ENCODE measurements at regions not wholly inside any gene's neighbourhood (a gene's known extent, or its start where the extent isn't known, plus 50 kb on each side); places are given as distances from the start of the nearest gene placed in this dataset.

- TF ChIP-seq CTCF (IDR thresholded peaks at IDR 0.05; ENCODE audit: low read depth, low read length), result no peak
- DNase-seq (ENCODE audit: extremely low read depth, low read depth), result no peak
These were observed 88.9 kb downstream of the ELAPOR2 start for GRCh38 chr7:86970547-86970946.

- no peak for DNase-seq (ENCODE audit: extremely low read depth, low read depth)
- no peak for TF ChIP-seq CTCF (IDR thresholded peaks at IDR 0.05; ENCODE audit: low read depth, low read length)
These were observed 89.6 kb downstream of the ELAPOR2 start for GRCh38 chr7:86969865-86970264.

GRCh38 chr7:86968618-86969017 is 90.8 kb downstream of the ELAPOR2 start:
- no peak for DNase-seq (ENCODE audit: extremely low read depth, low read depth)
- no peak for TF ChIP-seq CTCF (IDR thresholded peaks at IDR 0.05; ENCODE audit: low read depth, low read length)

- no peak for DNase-seq (ENCODE audit: extremely low read depth, low read depth)
- TF ChIP-seq CTCF (IDR thresholded peaks at IDR 0.05; ENCODE audit: low read depth, low read length), result no peak
These were observed 92.5 kb downstream of the ELAPOR2 start for GRCh38 chr7:86966916-86967315.

- TF ChIP-seq CTCF (IDR thresholded peaks at IDR 0.05; ENCODE audit: low read depth, low read length), result no peak
- no peak for DNase-seq (ENCODE audit: extremely low read depth, low read depth)
These were observed 93.7 kb downstream of the ELAPOR2 start for GRCh38 chr7:86965727-86966120.

- DNase-seq (ENCODE audit: extremely low read depth, low read depth), result no peak
- TF ChIP-seq CTCF (IDR thresholded peaks at IDR 0.05; ENCODE audit: low read depth, low read length), result no peak
These were observed 94.3 kb downstream of the ELAPOR2 start for GRCh38 chr7:86964973-86965726.

- no peak for DNase-seq (ENCODE audit: extremely low read depth, low read depth)
- no peak for TF ChIP-seq CTCF (IDR thresholded peaks at IDR 0.05; ENCODE audit: low read depth, low read length)
These were observed 95.7 kb downstream of the ELAPOR2 start for GRCh38 chr7:86963599-86964230.
